ENCODE measurements at regions not wholly inside any gene's neighbourhood (a gene's known extent, or its start where the extent isn't known, plus 50 kb on each side); places are given as distances from the start of the nearest gene placed in this dataset.

DNA sequence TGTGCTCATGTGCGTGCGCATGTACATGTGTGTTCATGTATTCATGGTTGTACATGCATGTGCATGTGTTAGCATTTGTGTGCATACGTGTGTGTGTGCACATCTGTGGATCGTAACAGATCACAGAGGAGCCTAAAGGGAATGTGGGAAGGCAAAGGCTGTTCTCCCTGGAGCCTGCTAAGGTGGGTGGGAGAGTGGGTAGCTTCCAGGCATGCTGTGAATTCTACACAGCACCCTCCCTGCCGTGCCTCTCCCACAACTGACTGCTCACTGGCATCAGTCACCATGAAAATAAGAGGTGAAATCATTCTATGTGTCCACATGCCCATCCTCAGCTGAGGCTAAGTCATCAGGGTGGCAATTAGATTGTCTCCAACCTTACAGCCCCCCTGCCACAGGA, 600.9 kb downstream of the MID1IP1 start:
- TF ChIP-seq ZNF274 (IDR thresholded peaks at IDR 0.05; ENCODE audit: low read depth, low read length) (no peak), SUZ12 (IDR thresholded peaks at IDR 0.05; ENCODE audit: extremely low read depth, insufficient read depth, insufficient read length) (no peak)

Measured in NT2/D1 (cell line).